ENCODE measurements at regions not wholly inside any gene's neighbourhood (a gene's known extent, or its start where the extent isn't known, plus 50 kb on each side); places are given as distances from the start of the nearest gene placed in this dataset.
"Not testable (repeated sequence)": the region's sequence is repeated elsewhere in the genome, so short reads cannot be mapped to it uniquely, and the experiment has no call there.

GRCh38 chr1:54474310-54475251 is 68.4 kb upstream of the SSBP3 start:
- no peak for DNase-seq

DNA sequence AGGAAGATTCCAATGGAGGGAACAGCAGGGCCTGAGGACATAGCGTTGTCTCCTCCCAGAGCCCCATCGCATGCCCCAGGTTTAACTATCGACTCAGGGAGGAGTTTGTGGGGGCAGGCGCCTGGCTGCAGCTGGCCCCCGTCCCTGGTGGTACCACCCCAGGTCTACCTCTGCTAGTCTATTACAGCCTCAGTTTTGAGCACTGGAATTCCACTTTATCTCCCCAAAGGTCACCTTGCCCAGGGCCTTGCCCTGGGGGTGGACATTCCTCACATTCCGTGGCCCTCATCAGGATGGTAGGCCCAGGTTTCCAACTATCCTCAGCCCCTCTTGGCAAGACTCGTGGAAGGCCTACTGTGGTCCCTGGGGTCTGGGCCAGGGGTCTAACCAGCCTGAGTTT is 65.4 kb upstream of the SSBP3 start:
- no peak for DNase-seq

GRCh38 chr1:54469444-54469843 is 63.2 kb upstream of the SSBP3 start:
- DNase-seq: not testable (repeated sequence)

DNA sequence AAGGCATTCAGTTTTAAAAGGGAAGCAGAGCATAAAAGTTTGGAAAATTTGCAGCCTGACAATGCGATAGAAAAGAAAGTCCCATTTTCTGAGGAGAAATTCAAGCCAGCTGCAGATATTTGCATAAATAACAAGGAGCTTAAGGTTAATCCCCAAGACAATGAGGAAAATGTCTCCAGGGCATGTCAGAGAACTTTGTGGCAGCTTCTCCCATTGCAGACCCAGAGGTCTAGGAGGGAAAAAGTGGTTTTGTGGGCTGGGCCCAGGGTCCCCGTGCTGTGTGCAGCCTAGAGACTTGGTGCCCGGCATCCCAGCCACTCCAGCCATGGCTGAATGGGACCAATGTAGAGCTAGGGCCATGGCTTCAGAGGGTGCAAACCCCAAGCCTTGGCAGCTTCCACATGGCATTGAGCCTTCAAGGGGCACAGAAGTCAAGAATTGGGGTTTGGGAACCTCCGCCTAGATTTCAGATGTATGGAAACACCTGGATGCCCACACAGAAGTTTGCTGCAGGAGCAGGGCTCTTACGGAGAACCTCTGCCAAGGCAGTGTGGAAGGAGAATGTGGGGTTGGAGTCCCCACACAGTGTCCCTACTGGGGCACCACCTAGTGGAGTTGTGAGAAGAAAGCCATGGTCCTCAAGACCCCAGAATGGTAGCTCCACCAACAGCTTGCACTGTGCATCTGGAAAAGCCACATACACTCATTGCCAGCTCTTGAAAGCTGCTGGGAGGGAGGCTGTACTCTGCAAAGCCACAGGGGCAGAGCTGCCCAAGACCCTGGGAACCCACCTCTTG is 62.3 kb upstream of the SSBP3 start:
- not testable (repeated sequence) for DNase-seq

GRCh38 chr1:54465351-54465811 is 59.2 kb upstream of the SSBP3 start:
- no peak for DNase-seq

DNA sequence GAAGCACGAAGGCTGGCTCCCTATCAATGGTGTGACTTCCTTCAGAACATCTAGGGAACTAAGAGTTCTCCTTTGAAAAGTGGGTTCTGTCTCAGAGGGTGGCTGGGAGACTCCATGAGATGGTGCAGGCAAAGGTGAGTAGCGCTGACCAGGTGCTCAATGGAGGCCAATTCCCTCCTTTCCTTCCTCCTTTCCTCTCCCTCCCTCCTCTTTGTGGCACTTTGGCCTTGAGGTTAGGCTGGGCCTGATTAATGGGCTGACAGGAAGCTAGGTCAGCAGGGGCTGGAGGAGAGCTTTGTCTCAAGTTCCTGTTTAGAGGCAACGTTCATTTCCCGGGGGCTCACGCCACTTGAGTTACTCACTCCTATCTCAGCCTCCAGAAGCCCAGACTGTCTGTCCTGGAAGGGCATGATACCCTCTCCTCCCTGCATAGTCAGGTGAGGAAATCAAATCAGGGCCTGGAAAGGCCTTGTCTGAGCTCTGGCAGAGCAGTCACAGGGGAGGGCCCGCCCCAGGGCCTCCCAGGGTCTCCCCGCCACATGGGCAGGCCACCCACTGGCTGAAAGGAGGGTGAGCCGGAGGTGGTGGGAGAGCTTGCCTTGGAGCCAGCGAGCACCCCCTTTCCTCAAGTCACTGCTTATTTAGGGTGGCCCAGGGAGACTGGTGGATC is 58.4 kb upstream of the SSBP3 start:
- DNase-seq: no peak

GRCh38 chr1:54464031-54464476 is 57.9 kb upstream of the SSBP3 start:
- DNase-seq: no peak

GRCh38 chr1:54463259-54464030 is 57.3 kb upstream of the SSBP3 start:
- DNase-seq: no peak

GRCh38 chr1:54462597-54463258 is 56.5 kb upstream of the SSBP3 start:
- no peak for DNase-seq

- no peak for DNase-seq
These were observed 55.8 kb upstream of the SSBP3 start for GRCh38 chr1:54461731-54462596.

DNA sequence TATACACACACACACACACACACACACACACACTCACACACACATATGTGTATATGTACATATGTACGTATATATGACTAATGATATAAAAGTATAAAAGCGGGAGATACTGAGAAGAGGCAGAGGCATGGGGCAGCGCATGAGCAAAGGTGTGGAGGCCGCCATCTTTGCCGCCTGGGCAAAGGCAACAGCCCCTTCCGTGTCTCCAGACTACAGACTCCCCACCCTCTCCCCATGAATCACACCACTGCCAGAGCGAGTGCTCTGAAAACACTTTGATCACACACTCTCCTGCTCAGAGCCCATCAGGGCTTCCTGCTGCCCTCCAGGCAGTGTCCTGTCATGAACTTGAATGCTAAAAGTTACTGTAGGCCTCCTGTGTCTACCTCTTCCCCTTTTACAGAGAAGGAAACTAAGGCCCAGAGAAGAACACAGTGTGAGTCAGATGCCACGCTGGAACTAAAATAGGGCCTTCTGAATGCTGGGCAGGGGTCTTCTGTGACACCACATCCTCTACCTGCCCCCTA is 54.7 kb upstream of the SSBP3 start:
- DNase-seq: no peak

DNA sequence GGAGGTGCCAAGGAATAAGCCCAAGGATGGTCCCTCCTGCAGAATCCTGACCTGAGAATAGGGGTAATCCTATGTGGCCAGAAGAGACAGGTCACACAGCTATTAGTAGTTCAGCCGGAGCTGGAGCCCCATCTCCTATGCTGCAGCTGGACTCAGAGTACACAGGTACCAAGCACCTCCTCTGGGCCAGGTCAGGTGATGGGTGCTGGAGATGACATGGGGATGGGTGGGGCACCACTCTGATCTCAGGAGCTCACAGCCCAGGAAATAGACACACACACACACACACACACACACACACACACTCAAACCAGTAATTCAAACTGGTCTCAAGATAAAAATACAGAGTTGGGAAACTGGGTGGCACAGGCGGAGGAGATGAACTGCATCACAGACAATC is 54.2 kb upstream of the SSBP3 start:
- no peak for DNase-seq

DNA sequence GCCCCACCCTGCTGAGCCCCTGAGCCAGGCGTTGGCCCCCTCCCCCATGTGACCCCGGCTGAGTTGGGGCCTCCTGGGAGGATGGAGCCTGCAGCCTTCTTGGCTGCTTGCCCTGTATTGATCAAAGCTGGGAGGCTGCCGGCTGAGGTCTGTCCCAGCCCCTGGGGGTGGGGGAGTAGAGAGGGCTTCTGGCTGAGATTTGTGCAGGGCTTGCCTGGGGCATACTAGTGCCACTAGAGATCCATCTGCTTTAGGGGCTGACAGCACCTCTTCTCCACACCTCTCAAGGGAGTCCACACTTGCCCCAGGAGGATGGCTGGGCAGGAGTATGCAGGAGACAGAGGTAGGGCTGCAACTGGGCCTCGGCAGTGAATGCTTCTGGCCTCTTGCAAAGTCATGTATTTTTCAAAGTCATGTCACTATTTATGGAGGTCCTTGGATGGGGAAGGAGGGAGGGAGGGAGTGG is 53.6 kb upstream of the SSBP3 start:
- DNase-seq: no peak

- no peak for DNase-seq
These were observed 52.9 kb upstream of the SSBP3 start for GRCh38 chr1:54459140-54459539.

- DNase-seq: no peak
These were observed 50.8 kb upstream of the SSBP3 start for GRCh38 chr1:54456921-54457529.

GRCh38 chr1:54456361-54456760 is 50.2 kb upstream of the SSBP3 start:
- no peak for DNase-seq

All from hippocampal formation (tissue), 2 donors.